ENCODE measurements at regions not wholly inside any gene's neighbourhood (a gene's known extent, or its start where the extent isn't known, plus 50 kb on each side); places are given as distances from the start of the nearest gene placed in this dataset.

DNA sequence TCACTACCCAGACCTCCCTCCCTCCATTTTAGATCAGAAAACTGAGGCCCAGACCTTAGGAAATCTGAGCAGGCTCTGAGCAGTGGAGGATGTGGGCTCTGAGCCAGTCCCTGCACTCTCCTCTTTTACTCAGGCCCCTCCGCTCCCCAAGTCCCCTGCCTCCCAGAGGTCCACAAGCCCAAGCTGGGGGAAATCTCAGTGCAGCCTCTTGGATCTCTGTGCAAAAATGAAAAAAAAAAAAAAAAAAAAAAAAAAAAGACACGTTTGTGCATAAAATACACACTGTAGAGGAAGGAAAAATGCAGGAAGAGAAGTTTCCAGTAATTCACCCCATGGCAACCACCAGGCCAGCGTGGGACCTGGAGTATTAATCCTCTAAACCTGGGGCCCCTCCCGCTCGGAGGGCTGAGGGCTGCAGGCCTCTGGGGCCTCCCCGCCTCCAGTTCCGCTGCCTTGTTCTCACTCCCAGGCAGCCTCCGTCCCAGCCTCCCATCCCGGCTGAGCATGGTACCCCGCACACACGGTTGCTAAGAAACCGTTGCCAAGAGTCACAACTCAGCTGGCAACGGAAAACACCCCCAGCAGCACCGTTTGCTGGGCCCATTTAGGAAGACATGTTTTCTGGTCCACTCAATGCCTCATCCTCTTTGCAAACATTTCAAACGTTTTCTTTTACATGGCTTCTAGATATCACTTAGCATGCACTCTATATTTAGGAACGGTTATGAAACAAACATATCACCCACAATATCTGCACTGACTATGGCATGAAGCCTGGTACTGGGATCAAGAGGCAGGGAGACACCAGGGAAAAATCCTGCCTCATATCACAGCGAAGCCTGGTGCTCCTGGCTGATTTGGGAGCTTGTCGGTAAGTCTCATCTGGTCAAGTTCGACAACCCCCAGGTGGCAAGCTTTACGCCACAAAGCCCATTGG is 227.5 kb downstream of the CTTN start (continued):
- TF ChIP-seq, protein P1, sequence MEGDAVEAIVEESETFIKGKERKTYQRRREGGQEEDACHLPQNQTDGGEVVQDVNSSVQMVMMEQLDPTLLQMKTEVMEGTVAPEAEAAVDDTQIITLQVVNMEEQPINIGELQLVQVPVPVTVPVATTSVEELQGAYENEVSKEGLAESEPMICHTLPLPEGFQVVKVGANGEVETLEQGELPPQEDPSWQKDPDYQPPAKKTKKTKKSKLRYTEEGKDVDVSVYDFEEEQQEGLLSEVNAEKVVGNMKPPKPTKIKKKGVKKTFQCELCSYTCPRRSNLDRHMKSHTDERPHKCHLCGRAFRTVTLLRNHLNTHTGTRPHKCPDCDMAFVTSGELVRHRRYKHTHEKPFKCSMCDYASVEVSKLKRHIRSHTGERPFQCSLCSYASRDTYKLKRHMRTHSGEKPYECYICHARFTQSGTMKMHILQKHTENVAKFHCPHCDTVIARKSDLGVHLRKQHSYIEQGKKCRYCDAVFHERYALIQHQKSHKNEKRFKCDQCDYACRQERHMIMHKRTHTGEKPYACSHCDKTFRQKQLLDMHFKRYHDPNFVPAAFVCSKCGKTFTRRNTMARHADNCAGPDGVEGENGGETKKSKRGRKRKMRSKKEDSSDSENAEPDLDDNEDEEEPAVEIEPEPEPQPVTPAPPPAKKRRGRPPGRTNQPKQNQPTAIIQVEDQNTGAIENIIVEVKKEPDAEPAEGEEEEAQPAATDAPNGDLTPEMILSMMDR (conservative IDR thresholded peaks at IDR 0.05; ENCODE audit: low read depth in 2 of 2) = no peak
- TF ChIP-seq, protein P2, sequence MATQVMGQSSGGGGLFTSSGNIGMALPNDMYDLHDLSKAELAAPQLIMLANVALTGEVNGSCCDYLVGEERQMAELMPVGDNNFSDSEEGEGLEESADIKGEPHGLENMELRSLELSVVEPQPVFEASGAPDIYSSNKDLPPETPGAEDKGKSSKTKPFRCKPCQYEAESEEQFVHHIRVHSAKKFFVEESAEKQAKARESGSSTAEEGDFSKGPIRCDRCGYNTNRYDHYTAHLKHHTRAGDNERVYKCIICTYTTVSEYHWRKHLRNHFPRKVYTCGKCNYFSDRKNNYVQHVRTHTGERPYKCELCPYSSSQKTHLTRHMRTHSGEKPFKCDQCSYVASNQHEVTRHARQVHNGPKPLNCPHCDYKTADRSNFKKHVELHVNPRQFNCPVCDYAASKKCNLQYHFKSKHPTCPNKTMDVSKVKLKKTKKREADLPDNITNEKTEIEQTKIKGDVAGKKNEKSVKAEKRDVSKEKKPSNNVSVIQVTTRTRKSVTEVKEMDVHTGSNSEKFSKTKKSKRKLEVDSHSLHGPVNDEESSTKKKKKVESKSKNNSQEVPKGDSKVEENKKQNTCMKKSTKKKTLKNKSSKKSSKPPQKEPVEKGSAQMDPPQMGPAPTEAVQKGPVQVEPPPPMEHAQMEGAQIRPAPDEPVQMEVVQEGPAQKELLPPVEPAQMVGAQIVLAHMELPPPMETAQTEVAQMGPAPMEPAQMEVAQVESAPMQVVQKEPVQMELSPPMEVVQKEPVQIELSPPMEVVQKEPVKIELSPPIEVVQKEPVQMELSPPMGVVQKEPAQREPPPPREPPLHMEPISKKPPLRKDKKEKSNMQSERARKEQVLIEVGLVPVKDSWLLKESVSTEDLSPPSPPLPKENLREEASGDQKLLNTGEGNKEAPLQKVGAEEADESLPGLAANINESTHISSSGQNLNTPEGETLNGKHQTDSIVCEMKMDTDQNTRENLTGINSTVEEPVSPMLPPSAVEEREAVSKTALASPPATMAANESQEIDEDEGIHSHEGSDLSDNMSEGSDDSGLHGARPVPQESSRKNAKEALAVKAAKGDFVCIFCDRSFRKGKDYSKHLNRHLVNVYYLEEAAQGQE (IDR thresholded peaks at IDR 0.05; ENCODE audit: unreplicated experiment) = no peak
- TF ChIP-seq ZNF331 (CRISPR knock-in tag; IDR thresholded peaks at IDR 0.05; ENCODE audit: low read depth) (no peak), NANOG (IDR thresholded peaks at IDR 0.05; ENCODE audit: borderline replicate concordance) (no peak), POLR2AphosphoS5 (IDR thresholded peaks at IDR 0.05; ENCODE audit: low read depth) (no peak), EZH2phosphoT487 (IDR thresholded peaks at IDR 0.05; ENCODE audit: unreplicated experiment) (no peak), ZNF114 (CRISPR knock-in tag; IDR thresholded peaks at IDR 0.05) (no peak)
- TF ChIP-seq, protein P3, sequence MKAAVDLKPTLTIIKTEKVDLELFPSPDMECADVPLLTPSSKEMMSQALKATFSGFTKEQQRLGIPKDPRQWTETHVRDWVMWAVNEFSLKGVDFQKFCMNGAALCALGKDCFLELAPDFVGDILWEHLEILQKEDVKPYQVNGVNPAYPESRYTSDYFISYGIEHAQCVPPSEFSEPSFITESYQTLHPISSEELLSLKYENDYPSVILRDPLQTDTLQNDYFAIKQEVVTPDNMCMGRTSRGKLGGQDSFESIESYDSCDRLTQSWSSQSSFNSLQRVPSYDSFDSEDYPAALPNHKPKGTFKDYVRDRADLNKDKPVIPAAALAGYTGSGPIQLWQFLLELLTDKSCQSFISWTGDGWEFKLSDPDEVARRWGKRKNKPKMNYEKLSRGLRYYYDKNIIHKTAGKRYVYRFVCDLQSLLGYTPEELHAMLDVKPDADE (IDR thresholded peaks at IDR 0.05) = no peak

DNA sequence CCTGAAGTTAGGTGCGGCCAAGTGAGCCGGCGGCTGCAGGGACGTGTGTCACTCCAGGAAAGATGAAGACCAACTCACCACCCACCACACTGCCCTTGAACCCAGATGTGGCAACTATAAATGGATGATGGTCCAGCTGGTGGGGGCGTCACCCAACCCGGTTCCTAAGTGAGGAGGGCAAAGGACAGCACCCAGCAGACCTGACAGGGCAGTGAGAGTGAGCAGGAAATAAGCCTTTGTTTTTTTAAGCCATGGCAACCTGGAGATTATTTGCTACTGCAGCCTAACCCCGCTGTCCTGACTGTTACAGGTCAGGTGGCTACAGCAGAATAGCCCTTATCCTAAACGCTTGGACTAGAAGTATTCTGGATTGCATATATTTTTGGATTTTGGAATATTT is 228.9 kb downstream of the CTTN start:
- H3K27ac ChIP-seq (ENCODE audit: low read depth) = no peak overlapping the region
- H3K9me2 ChIP-seq (ENCODE audit: insufficient read depth) = no peaks in the 10 kb centered on the region
- Mint-ChIP-seq H3K27ac (no peak overlapping the region), H3K36me3 (ENCODE audit: low read depth) (peaks cover 3% of the 10 kb centered on the region; the same call in 1 of the 3 replicates), H3K4me1 (peaks cover 34% of the 10 kb centered on the region), H3K4me3 (no peak overlapping the region), H3K27me3 (ENCODE audit: insufficient read depth, low read depth, poor library complexity) (peaks cover 24% of the 10 kb centered on the region), H3K9me3 (no peaks in the 10 kb centered on the region)
- H3K4me1 ChIP-seq (ENCODE audit: insufficient read depth) = no peaks in the 10 kb centered on the region; the same call in 1 of the 2 replicates
- no peak for ATAC-seq
- no peak overlapping the region for H3K4me3 ChIP-seq
- H3K79me2 ChIP-seq (replicated peaks; ENCODE audit: insufficient read depth) = peaks cover 29% of the 10 kb centered on the region
- H3F3A ChIP-seq (replicated peaks; ENCODE audit: low read depth) = no peaks in the 10 kb centered on the region
- H4K20me1 ChIP-seq (replicated peaks; ENCODE audit: insufficient read depth) = peaks cover 7% of the 10 kb centered on the region; the same call in 1 of the 2 replicates
- H3K27me3 ChIP-seq (ENCODE audit: insufficient read depth) = no peaks in the 10 kb centered on the region
- H3K4me2 ChIP-seq = no peak overlapping the region
- no peak overlapping the region for H2AFZ ChIP-seq
- H3K36me3 ChIP-seq (ENCODE audit: insufficient read depth) = no peaks in the 10 kb centered on the region
- no peak for DNase-seq (ENCODE audit: low spot score)
- TF ChIP-seq NANOG (IDR thresholded peaks at IDR 0.05; ENCODE audit: borderline replicate concordance) (no peak), POLR2AphosphoS5 (IDR thresholded peaks at IDR 0.05; ENCODE audit: low read depth) (no peak), ZNF331 (CRISPR knock-in tag; IDR thresholded peaks at IDR 0.05; ENCODE audit: low read depth) (no peak), ZNF114 (CRISPR knock-in tag; IDR thresholded peaks at IDR 0.05) (no peak), EZH2phosphoT487 (IDR thresholded peaks at IDR 0.05; ENCODE audit: unreplicated experiment) (no peak), CREB1 (CRISPR knock-in tag; IDR thresholded peaks at IDR 0.05; ENCODE audit: low read depth) (no peak)
- TF ChIP-seq, protein P2 (IDR thresholded peaks at IDR 0.05; ENCODE audit: unreplicated experiment) = no peak
- TF ChIP-seq, protein P1 (conservative IDR thresholded peaks at IDR 0.05; ENCODE audit: low read depth in 2 of 2) = no peak

Measured in GM23338 (cell line).